Peyer's patch (tissue), 4 donors: ENCODE measurements at regions not wholly inside any gene's neighbourhood (a gene's known extent, or its start where the extent isn't known, plus 50 kb on each side); places are given as distances from the start of the nearest gene placed in this dataset.

Experiments used
- POLR2A ChIP-seq, 2 donors: fragments of 450-650 bp; IDR thresholded peaks; one replicate each; pipeline ENCODE4 v1.5.1; 2017; ENCODE audit warnings: antibody characterized with exemption in 2 of 2, mild to moderate bottlenecking in 2 of 2, moderate library complexity in 2 of 2
- TF ChIP-seq, protein P1 (sequence below), 6 experiments: fragments of 450-650 bp in 4 of 6; fragments of 200-600 bp in 2 of 6; sonication (generic) in 1 of 6; IDR thresholded peaks; one replicate each; pipeline ENCODE4 v1.5.1; 2017 to 2019; ENCODE audit warnings: antibody characterized with exemption in 6 of 6, mild to moderate bottlenecking in 3 of 6, moderate library complexity in 1 of 6

DNA sequence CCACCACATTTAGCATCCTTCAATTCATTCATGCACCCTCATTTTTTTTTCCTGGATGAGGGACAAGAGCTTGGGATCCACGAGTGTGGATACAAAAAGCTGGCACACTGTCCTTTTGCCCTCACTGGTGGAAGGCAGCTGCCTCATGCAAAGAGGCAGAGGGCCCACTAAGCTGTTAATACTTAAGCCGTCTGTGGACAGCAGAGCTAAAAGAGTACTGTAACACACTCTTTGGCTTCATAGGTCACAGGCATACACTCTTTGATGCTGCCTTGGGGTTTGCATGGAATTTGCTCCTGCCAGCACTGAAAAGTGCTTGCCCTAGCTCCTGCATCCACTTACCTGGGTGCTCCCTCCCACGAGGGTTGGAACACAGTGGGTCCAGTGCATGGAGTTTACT, 978.4 kb upstream of the SPRY2 start:
- TF ChIP-seq, protein P1, sequence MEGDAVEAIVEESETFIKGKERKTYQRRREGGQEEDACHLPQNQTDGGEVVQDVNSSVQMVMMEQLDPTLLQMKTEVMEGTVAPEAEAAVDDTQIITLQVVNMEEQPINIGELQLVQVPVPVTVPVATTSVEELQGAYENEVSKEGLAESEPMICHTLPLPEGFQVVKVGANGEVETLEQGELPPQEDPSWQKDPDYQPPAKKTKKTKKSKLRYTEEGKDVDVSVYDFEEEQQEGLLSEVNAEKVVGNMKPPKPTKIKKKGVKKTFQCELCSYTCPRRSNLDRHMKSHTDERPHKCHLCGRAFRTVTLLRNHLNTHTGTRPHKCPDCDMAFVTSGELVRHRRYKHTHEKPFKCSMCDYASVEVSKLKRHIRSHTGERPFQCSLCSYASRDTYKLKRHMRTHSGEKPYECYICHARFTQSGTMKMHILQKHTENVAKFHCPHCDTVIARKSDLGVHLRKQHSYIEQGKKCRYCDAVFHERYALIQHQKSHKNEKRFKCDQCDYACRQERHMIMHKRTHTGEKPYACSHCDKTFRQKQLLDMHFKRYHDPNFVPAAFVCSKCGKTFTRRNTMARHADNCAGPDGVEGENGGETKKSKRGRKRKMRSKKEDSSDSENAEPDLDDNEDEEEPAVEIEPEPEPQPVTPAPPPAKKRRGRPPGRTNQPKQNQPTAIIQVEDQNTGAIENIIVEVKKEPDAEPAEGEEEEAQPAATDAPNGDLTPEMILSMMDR (IDR thresholded peaks at IDR 0.05), result no peak
- TF ChIP-seq POLR2A (IDR thresholded peaks at IDR 0.05), result no peak
